SK-N-SH treated with all-trans-retinoic acid at 6 μM for 48 hours (cell line): ENCODE measurements at regions not wholly inside any gene's neighbourhood (a gene's known extent, or its start where the extent isn't known, plus 50 kb on each side); places are given as distances from the start of the nearest gene placed in this dataset.

Experiments
- ATAC-seq: fragments of 200-7000 bp; cut with Tn5 transposase; 3 replicates; pipeline ENCODE4 v1.9.1; 2020; ENCODE audit warnings: mild to moderate bottlenecking, moderate library complexity
- ARNTL ChIP-seq: fragments of 450-650 bp; formaldehyde crosslinking; IDR thresholded peaks from 2 replicates; pipeline ENCODE4 v1.5.0; 2020; ENCODE audit warnings: low read depth, mild to moderate bottlenecking, moderate library complexity, borderline replicate concordance
- BACH2 ChIP-seq: fragments of 250-450 bp; sonication (Bioruptor Pico); IDR thresholded peaks from 2 replicates; pipeline ENCODE4 v1.9.0; 2021; ENCODE audit warnings: mild to moderate bottlenecking, borderline replicate concordance
- CREB5 ChIP-seq: fragments of 250-450 bp; sonication (Bioruptor Pico); IDR thresholded peaks from 2 replicates; pipeline ENCODE4 v1.5.1; 2020; ENCODE audit warnings: low read depth, mild to moderate bottlenecking, moderate library complexity
- CSDC2 ChIP-seq: fragments of 250-450 bp; sonication (Bioruptor Pico); IDR thresholded peaks from 2 replicates; pipeline ENCODE4 v1.5.0; 2020; ENCODE audit warnings: mild to moderate bottlenecking, moderate library complexity
- CSRNP3 ChIP-seq: fragments of 250-450 bp; sonication (Bioruptor Pico); IDR thresholded peaks from 2 replicates; pipeline ENCODE4 v1.5.1; 2021; ENCODE audit warnings: mild to moderate bottlenecking, moderate library complexity
- ESRRG ChIP-seq: fragments of 250-450 bp; sonication (Bioruptor Pico); IDR thresholded peaks from 2 replicates; pipeline ENCODE4 v1.6.1; 2021; ENCODE audit warnings: mild to moderate bottlenecking
- GLIS3 ChIP-seq: fragments of 250-450 bp; sonication (Bioruptor Pico); IDR thresholded peaks from 2 replicates; pipeline ENCODE4 v1.5.0; 2020; ENCODE audit warnings: mild to moderate bottlenecking, moderate library complexity
- ISL1 ChIP-seq: fragments of 250-450 bp; sonication (Bioruptor Pico); IDR thresholded peaks from 2 replicates; pipeline ENCODE4 v2.1.2; 2022; ENCODE audit warnings: mild to moderate bottlenecking, moderate library complexity
- OSR1 ChIP-seq: fragments of 250-450 bp; sonication (Bioruptor Pico); IDR thresholded peaks from 2 replicates; pipeline ENCODE4 v1.8.0; 2022; ENCODE audit warnings: moderate library complexity, mild to moderate bottlenecking, inconsistent platforms
- PATZ1 ChIP-seq: fragments of 250-450 bp; sonication (Bioruptor Pico); IDR thresholded peaks from 2 replicates; pipeline ENCODE4 v1.8.0; 2020; ENCODE audit warnings: mild to moderate bottlenecking, moderate library complexity, borderline replicate concordance
- POU6F1 ChIP-seq: fragments of 250-450 bp; sonication (Bioruptor Pico); IDR thresholded peaks from 2 replicates; pipeline ENCODE4 v1.8.0; 2021; ENCODE audit warnings: low read depth, mild to moderate bottlenecking, moderate library complexity, borderline replicate concordance
- PPARA ChIP-seq: fragments of 250-450 bp; sonication (Bioruptor Pico); IDR thresholded peaks from 2 replicates; pipeline ENCODE4 v1.5.0; 2020; ENCODE audit warnings: mild to moderate bottlenecking, borderline replicate concordance
- RARB ChIP-seq: fragments of 250-450 bp; sonication (Bioruptor Pico); IDR thresholded peaks from 2 replicates; pipeline ENCODE4 v1.8.0; 2021; ENCODE audit warnings: mild to moderate bottlenecking, moderate library complexity
- SNAI2 ChIP-seq: fragments of 250-450 bp; sonication (Bioruptor Pico); IDR thresholded peaks from 2 replicates; pipeline ENCODE4 v1.5.0; 2020; ENCODE audit warnings: mild to moderate bottlenecking, moderate library complexity
- TCF4 ChIP-seq: fragments of 250-450 bp; sonication (Bioruptor Pico); IDR thresholded peaks from 2 replicates; pipeline ENCODE4 v1.8.0; 2021; ENCODE audit warnings: mild to moderate bottlenecking, moderate library complexity, borderline replicate concordance
- TOX ChIP-seq: fragments of 250-450 bp; sonication (Bioruptor Pico); IDR thresholded peaks from 2 replicates; pipeline ENCODE4 v1.8.0; 2021; ENCODE audit warnings: mild to moderate bottlenecking, moderate library complexity, borderline replicate concordance
- TSHZ2 ChIP-seq: fragments of 250-450 bp; sonication (Bioruptor Pico); IDR thresholded peaks from 2 replicates; pipeline ENCODE4 v1.5.0; 2020; ENCODE audit warnings: mild to moderate bottlenecking, moderate library complexity
- ZC3H10 ChIP-seq: fragments of 250-450 bp; sonication (Bioruptor Pico); IDR thresholded peaks from 2 replicates; pipeline ENCODE4 v1.5.1; 2021; ENCODE audit warnings: mild to moderate bottlenecking, moderate library complexity
- ZFP3 ChIP-seq: fragments of 250-450 bp; sonication (Bioruptor Pico); IDR thresholded peaks from 2 replicates; pipeline ENCODE4 v1.5.0; 2020; ENCODE audit warnings: mild to moderate bottlenecking, moderate library complexity
- ZFP30 ChIP-seq: fragments of 450-650 bp; formaldehyde crosslinking; IDR thresholded peaks from 2 replicates; pipeline ENCODE4 v1.5.0; 2022; ENCODE audit warnings: mild to moderate bottlenecking, moderate library complexity
- ZNF565 ChIP-seq: fragments of 450-650 bp; formaldehyde crosslinking; conservative IDR thresholded peaks from 2 replicates; pipeline ENCODE4 v1.5.0; 2020; ENCODE audit warnings: low read depth, mild to moderate bottlenecking, moderate library complexity
- ZNF70 ChIP-seq: fragments of 450-650 bp; formaldehyde crosslinking; IDR thresholded peaks from 2 replicates; pipeline ENCODE4 v1.5.0; 2020; ENCODE audit warnings: mild to moderate bottlenecking, moderate library complexity
- ZNF8 ChIP-seq: fragments of 450-650 bp; formaldehyde crosslinking; IDR thresholded peaks from 2 replicates; pipeline ENCODE4 v1.5.0; 2020; ENCODE audit warnings: mild to moderate bottlenecking, moderate library complexity

- no peak for TF ChIP-seq CREB5 (CRISPR knock-in tag)
- TF ChIP-seq ZNF8 (CRISPR knock-in tag) = no peak
- TF ChIP-seq ZFP3 (CRISPR knock-in tag) = no peak
- TF ChIP-seq TSHZ2 (CRISPR knock-in tag) = no peak
- TF ChIP-seq RARB = no peak
- no peak for TF ChIP-seq ZFP30 (CRISPR knock-in tag)
- no peak for TF ChIP-seq ESRRG
- TF ChIP-seq ARNTL (CRISPR knock-in tag) = no peak
- TF ChIP-seq TCF4 = no peak
- TF ChIP-seq ZC3H10 (CRISPR knock-in tag) = no peak
- no peak for TF ChIP-seq SNAI2 (CRISPR knock-in tag)
- no peak for TF ChIP-seq POU6F1 (CRISPR knock-in tag)
- ATAC-seq = no peak
These were observed 683.5 kb upstream of the GRIA3 start for GRCh38 chrX:122500556-122500955.

GRCh38 chrX:122501652-122502051, 682.4 kb upstream of the GRIA3 start:
- no peak for ATAC-seq
- TF ChIP-seq ZNF8 (CRISPR knock-in tag) = no peak
- no peak for TF ChIP-seq ARNTL (CRISPR knock-in tag)
- no peak for TF ChIP-seq OSR1 (CRISPR knock-in tag)
- no peak for TF ChIP-seq PPARA
- no peak for TF ChIP-seq RARB
- TF ChIP-seq ZC3H10 (CRISPR knock-in tag) = no peak
- TF ChIP-seq ESRRG = no peak
- TF ChIP-seq ZNF70 (CRISPR knock-in tag) = no peak
- TF ChIP-seq ZNF565 (CRISPR knock-in tag) = no peak
- no peak for TF ChIP-seq ZFP30 (CRISPR knock-in tag)
- TF ChIP-seq GLIS3 (CRISPR knock-in tag) = no peak
- no peak for TF ChIP-seq CSRNP3 (CRISPR knock-in tag)
- TF ChIP-seq CREB5 (CRISPR knock-in tag) = no peak
- TF ChIP-seq PATZ1 (CRISPR knock-in tag) = no peak

- ATAC-seq = no peak
- TF ChIP-seq POU6F1 (CRISPR knock-in tag) = no peak
- TF ChIP-seq TCF4 = no peak
- TF ChIP-seq ARNTL (CRISPR knock-in tag) = no peak
- TF ChIP-seq ZC3H10 (CRISPR knock-in tag) = no peak
- TF ChIP-seq ZFP3 (CRISPR knock-in tag) = no peak
- no peak for TF ChIP-seq CSDC2 (CRISPR knock-in tag)
- TF ChIP-seq OSR1 (CRISPR knock-in tag) = no peak
- TF ChIP-seq BACH2 (CRISPR knock-in tag) = no peak
- TF ChIP-seq TOX (CRISPR knock-in tag) = no peak
- no peak for TF ChIP-seq ISL1
- TF ChIP-seq ZFP30 (CRISPR knock-in tag) = no peak
- TF ChIP-seq SNAI2 (CRISPR knock-in tag) = no peak
- no peak for TF ChIP-seq PATZ1 (CRISPR knock-in tag)
- no peak for TF ChIP-seq GLIS3 (CRISPR knock-in tag)
- TF ChIP-seq ZNF70 (CRISPR knock-in tag) = no peak
- TF ChIP-seq PPARA = no peak
These were observed 680.1 kb upstream of the GRIA3 start for GRCh38 chrX:122504026-122504425.
